Testis (tissue), 2 donors: ENCODE measurements at regions not wholly inside any gene's neighbourhood (a gene's known extent, or its start where the extent isn't known, plus 50 kb on each side); places are given as distances from the start of the nearest gene placed in this dataset.

Source experiments
- DNase-seq: peaks from one replicate; pipeline ENCODE4 v3.0.0-alpha.2; 2019
- H3K27ac ChIP-seq, 2 donors: fragments of 200-600 bp; sonication (generic); one replicate each; pipeline ENCODE4 v1.5.1; 2019
- H3K27me3 ChIP-seq: fragments of 200-600 bp; sonication (generic); one replicate; pipeline ENCODE4 v1.5.1; 2019
- H3K36me3 ChIP-seq: fragments of 200-600 bp; sonication (generic); one replicate; pipeline ENCODE4 v1.5.1; 2017; ENCODE audit warnings: low read depth; ENCODE audit errors: missing control alignments
- H3K4me1 ChIP-seq: fragments of 200-600 bp; sonication (generic); one replicate; pipeline ENCODE4 v1.5.1; 2019
- H3K4me3 ChIP-seq, 2 donors: fragments of 200-600 bp; sonication (generic); one replicate each; pipeline ENCODE4 v1.5.1; 2017 to 2019
- H3K9me3 ChIP-seq: fragments of 200-600 bp; sonication (generic); one replicate; pipeline ENCODE4 v1.5.1; 2017
- POLR2A ChIP-seq: fragments of 450-650 bp; IDR thresholded peaks from one replicate; pipeline ENCODE4 v1.6.1; 2017; ENCODE audit warnings: antibody characterized with exemption, mild to moderate bottlenecking, moderate library complexity
- WGBS, 2 donors: methylation state at CpG; one replicate each; pipeline ENCODE4 v1.1.5; 2018; 5-methylcytosine and 5-hydroxymethylcytosine counted together
- intact Hi-C: fragments of 100-400 bp; cut with DNase I; formaldehyde crosslinking; loops from one replicate; pipeline ENCODE4 v1.15.1; 2023; ENCODE audit warnings: low total_unique reads
- TF ChIP-seq, protein P1 (sequence below), 3 experiments: fragments of 450-650 bp in 2 of 3; fragments of 200-600 bp in 1 of 3; sonication (generic) in 1 of 3; IDR thresholded peaks; one replicate each; pipeline ENCODE4 v1.5.1; 2016 to 2019; ENCODE audit warnings: antibody characterized with exemption in 3 of 3, mild to moderate bottlenecking in 2 of 3, moderate library complexity in 1 of 3

DNA sequence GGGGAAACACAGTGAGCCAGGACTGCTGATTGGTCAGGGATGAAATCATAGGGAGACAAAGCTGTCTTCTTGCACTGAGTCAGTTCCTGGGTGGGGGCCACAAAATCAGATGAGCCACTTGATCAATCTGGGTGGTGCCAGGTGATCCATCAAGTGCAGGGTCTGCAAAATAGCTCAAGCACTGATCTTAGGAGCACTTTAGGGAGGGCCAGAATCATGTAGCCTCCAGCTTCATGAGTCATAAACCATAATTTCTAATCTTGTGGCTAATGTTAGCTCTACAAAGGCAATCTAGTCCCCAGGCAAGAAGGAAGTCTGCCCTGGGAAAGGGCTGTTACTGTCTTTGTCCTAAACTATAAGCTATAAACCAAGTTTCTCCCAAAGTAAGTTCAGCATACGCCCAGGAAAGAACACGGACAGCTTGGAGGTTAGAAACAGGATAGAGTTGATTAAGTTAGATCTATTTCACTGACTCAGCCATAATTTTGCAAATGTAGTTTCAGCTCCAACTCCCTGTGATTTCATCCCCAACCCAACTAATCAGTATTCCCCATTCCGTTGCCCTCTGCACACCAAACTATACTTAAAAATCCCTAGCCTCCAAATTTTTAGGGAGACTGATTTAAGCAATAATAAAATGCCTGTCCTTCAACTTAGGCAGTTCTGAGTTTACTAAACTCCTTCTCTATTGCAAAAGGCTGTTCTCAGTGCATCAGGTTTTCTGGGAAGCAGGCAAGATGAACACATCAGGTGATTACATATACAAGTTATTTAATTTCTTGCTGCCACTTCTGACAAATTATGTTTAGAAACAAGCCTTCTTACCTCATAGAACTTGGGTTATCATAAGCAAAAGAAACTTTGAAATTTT, 226.9 kb upstream of the SPOPL start:
- WGBS, 2 donors = 86 to 93% methylated on average over 3 of the region's 3 CpGs
- H3K9me3 ChIP-seq = no peaks in the 10 kb centered on the region
- H3K27me3 ChIP-seq = no peaks in the 10 kb centered on the region
- intact Hi-C loops = no loop called here
- no peak for TF ChIP-seq POLR2A
- TF ChIP-seq, protein P1, sequence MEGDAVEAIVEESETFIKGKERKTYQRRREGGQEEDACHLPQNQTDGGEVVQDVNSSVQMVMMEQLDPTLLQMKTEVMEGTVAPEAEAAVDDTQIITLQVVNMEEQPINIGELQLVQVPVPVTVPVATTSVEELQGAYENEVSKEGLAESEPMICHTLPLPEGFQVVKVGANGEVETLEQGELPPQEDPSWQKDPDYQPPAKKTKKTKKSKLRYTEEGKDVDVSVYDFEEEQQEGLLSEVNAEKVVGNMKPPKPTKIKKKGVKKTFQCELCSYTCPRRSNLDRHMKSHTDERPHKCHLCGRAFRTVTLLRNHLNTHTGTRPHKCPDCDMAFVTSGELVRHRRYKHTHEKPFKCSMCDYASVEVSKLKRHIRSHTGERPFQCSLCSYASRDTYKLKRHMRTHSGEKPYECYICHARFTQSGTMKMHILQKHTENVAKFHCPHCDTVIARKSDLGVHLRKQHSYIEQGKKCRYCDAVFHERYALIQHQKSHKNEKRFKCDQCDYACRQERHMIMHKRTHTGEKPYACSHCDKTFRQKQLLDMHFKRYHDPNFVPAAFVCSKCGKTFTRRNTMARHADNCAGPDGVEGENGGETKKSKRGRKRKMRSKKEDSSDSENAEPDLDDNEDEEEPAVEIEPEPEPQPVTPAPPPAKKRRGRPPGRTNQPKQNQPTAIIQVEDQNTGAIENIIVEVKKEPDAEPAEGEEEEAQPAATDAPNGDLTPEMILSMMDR (IDR thresholded peaks at IDR 0.05) = no peak
- H3K4me1 ChIP-seq = no peaks in the 10 kb centered on the region
- no peak for DNase-seq
- no peak overlapping the region for H3K4me3 ChIP-seq
- H3K27ac ChIP-seq = no peak overlapping the region
- H3K36me3 ChIP-seq = no peaks in the 10 kb centered on the region

DNA sequence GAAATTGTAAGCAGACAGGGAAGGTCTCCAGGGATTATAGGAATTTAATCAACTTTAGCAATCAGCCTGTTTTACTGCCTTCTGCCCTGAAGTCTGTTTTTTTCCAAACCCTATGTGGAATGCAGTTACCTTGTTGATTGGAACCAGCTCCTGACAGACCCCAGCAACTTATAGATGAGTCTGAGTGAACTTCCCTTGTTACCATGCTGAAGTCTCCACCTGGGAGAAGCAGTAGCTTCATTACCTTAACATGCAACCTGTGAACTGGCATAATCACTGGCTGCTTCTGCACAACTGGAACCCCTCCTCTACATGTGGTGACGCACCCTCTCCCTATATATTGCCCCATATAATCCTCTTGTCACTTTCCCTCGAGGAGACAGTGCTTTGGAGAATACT, 226.3 kb upstream of the SPOPL start:
- no peaks in the 10 kb centered on the region for H3K27me3 ChIP-seq

DNA sequence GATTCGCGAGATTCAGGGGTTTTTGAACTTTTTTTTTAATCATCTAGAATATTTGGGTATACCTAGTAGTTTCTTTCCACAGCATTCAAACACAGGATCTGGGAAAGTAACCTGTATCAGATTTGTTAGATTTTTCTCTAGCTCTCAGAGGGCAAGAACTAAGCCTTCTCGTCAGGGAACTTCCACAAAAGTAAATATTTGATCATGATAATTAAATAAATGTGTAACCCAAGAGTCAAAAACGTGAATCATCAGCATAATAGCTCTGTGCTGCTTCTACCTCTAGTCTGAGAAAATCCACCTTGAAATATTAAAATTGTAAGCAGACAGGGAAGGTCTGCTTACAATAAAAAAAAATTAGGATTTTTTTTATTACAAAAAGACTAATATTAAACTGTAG, 225.7 kb upstream of the SPOPL start:
- no peak for DNase-seq
- Histone ChIP-seq H3K27ac (no peak overlapping the region), H3K4me3 (no peak overlapping the region), H3K9me3 (no peaks in the 10 kb centered on the region), H3K36me3 (no peaks in the 10 kb centered on the region), H3K4me1 (no peaks in the 10 kb centered on the region), H3K27me3 (no peaks in the 10 kb centered on the region)
- intact Hi-C loops = no loop called here
- TF ChIP-seq, protein P1 (IDR thresholded peaks at IDR 0.05) = no peak
- no peak for TF ChIP-seq POLR2A
- 62 to 75% methylated on average over 4 of the region's 4 CpGs for WGBS, 2 donors

More for the DNA sequence above, 226.3 kb upstream of the SPOPL start:
- 77 to 80% methylated on average over 2 of the region's 2 CpGs for WGBS, 2 donors
- intact Hi-C loops = no loop called here
- Histone ChIP-seq H3K36me3 (no peaks in the 10 kb centered on the region), H3K4me3 (no peak overlapping the region), H3K27ac (no peak overlapping the region), H3K9me3 (no peaks in the 10 kb centered on the region), H3K4me1 (no peaks in the 10 kb centered on the region)
- TF ChIP-seq, protein P1 (IDR thresholded peaks at IDR 0.05) = no peak
- TF ChIP-seq POLR2A = no peak
- no peak for DNase-seq

DNA sequence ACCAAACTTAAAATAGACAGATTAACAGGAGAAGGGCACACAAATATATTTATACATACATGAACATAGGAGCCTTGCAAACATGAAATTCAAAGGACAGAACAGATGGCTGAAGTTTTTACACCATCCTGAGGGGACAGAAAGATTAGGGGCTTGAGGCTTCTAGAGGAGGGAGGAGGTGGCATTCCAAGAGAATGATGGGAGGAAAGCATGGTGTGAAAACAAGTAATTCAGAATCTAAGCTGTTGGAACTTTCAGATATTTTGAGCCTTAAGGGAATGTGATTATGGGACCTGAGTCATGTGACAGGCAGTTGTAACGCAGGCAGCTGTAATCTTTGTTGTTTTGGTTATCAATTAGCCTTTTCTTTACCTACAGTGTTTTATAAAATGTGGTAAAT, 225.2 kb upstream of the SPOPL start:
- H3K4me1 ChIP-seq = no peaks in the 10 kb centered on the region
- no peak for DNase-seq
- WGBS, 2 donors = 51 to 62% methylated on average over 1 of the region's 1 CpG

More for the DNA sequence above, 225.2 kb upstream of the SPOPL start:
- H3K27ac ChIP-seq = no peak overlapping the region
- TF ChIP-seq, protein P1 (IDR thresholded peaks at IDR 0.05) = no peak
- no peak for TF ChIP-seq POLR2A
- no peak overlapping the region for H3K4me3 ChIP-seq
- no peaks in the 10 kb centered on the region for H3K36me3 ChIP-seq
- intact Hi-C loops = no loop called here
- H3K27me3 ChIP-seq = no peaks in the 10 kb centered on the region
- H3K9me3 ChIP-seq = no peaks in the 10 kb centered on the region
